Suprapubic skin (tissue), 4 donors: ENCODE measurements at regions not wholly inside any gene's neighbourhood (a gene's known extent, or its start where the extent isn't known, plus 50 kb on each side); places are given as distances from the start of the nearest gene placed in this dataset.

Source experiments
- DNase-seq, 2 donors: peaks; one replicate each; pipeline ENCODE4 v3.0.0-alpha.2; 2019; ENCODE audit warnings: low spot score in 2 of 2
- H3K27ac ChIP-seq: fragments of 200-600 bp; sonication (generic); one replicate; pipeline ENCODE4 v1.5.1; 2019
- H3K27me3 ChIP-seq: fragments of 200-600 bp; sonication (generic); one replicate; pipeline ENCODE4 v1.5.1; 2019
- H3K36me3 ChIP-seq: fragments of 200-600 bp; sonication (generic); one replicate; pipeline ENCODE4 v1.5.1; 2019
- H3K4me1 ChIP-seq: fragments of 200-600 bp; sonication (generic); one replicate; pipeline ENCODE4 v1.5.1; 2019
- H3K4me3 ChIP-seq: fragments of 200-600 bp; sonication (generic); one replicate; pipeline ENCODE4 v1.5.1; 2019; ENCODE audit warnings: mild to moderate bottlenecking
- H3K9me3 ChIP-seq: fragments of 200-600 bp; sonication (generic); one replicate; pipeline ENCODE4 v1.5.1; 2019
- EP300 ChIP-seq: sonication (generic); formaldehyde crosslinking; IDR thresholded peaks from one replicate; pipeline ENCODE4 v1.6.1; 2017; ENCODE audit warnings: antibody characterized with exemption
- POLR2A ChIP-seq, 2 donors: fragments of 450-650 bp; IDR thresholded peaks; one replicate each; pipeline ENCODE4 v1.6.1; 2017; ENCODE audit warnings: antibody characterized with exemption in 2 of 2, mild to moderate bottlenecking in 2 of 2, moderate library complexity in 2 of 2
- POLR2AphosphoS5 ChIP-seq, 3 donors: sonication (generic); formaldehyde crosslinking; IDR thresholded peaks; one replicate each; pipeline ENCODE4 v1.6.1; 2017; ENCODE audit warnings: antibody characterized with exemption in 3 of 3
- WGBS: methylation state at CpG from one replicate; pipeline ENCODE4 v1.1.5; 2018; 5-methylcytosine and 5-hydroxymethylcytosine counted together
- TF ChIP-seq, protein P1 (sequence below), 2 donors: fragments of 200-600 bp in 1 of 2; fragments of 450-650 bp in 1 of 2; sonication (generic) in 1 of 2; IDR thresholded peaks; one replicate each; pipeline ENCODE4 v1.5.1; 2016 to 2019; ENCODE audit warnings: antibody characterized with exemption in 2 of 2, mild to moderate bottlenecking in 1 of 2, moderate library complexity in 1 of 2

DNA sequence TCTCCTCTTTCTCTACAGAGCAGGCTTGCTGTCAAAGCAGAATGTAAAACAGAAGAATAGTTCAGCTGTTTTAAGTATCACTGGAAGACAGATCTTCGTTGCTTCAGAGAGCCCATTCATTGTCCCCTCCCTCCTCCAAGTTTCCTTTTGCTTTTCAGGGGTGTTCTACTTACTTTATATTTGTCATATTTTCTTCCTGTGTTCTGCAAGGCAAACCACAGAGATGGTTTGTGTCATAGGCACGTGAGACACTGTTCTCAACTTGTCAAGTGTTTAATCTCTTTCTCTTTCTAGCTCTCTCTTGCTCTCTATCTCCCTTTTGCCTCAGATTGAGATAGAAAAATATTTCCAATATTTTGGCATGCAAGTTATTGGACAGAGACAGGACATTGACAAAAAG lies 228.9 kb upstream of the DEFB112 start:
- peaks cover 10% of the 10 kb centered on the region for H3K9me3 ChIP-seq
- H3K27ac ChIP-seq = no peak overlapping the region
- WGBS = 28% methylated on average over 2 of the region's 2 CpGs
- no peak overlapping the region for H3K4me3 ChIP-seq
- DNase-seq = no peak
- TF ChIP-seq POLR2AphosphoS5 (IDR thresholded peaks at IDR 0.05) (no peak), POLR2A (IDR thresholded peaks at IDR 0.05) (no peak), EP300 (no peak)
- TF ChIP-seq, protein P1, sequence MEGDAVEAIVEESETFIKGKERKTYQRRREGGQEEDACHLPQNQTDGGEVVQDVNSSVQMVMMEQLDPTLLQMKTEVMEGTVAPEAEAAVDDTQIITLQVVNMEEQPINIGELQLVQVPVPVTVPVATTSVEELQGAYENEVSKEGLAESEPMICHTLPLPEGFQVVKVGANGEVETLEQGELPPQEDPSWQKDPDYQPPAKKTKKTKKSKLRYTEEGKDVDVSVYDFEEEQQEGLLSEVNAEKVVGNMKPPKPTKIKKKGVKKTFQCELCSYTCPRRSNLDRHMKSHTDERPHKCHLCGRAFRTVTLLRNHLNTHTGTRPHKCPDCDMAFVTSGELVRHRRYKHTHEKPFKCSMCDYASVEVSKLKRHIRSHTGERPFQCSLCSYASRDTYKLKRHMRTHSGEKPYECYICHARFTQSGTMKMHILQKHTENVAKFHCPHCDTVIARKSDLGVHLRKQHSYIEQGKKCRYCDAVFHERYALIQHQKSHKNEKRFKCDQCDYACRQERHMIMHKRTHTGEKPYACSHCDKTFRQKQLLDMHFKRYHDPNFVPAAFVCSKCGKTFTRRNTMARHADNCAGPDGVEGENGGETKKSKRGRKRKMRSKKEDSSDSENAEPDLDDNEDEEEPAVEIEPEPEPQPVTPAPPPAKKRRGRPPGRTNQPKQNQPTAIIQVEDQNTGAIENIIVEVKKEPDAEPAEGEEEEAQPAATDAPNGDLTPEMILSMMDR (IDR thresholded peaks at IDR 0.05) = no peak
- H3K36me3 ChIP-seq = no peaks in the 10 kb centered on the region
- H3K4me1 ChIP-seq = no peaks in the 10 kb centered on the region
- no peaks in the 10 kb centered on the region for H3K27me3 ChIP-seq

- Histone ChIP-seq H3K27me3 (no peaks in the 10 kb centered on the region), H3K36me3 (no peaks in the 10 kb centered on the region), H3K4me1 (no peaks in the 10 kb centered on the region), H3K4me3 (no peak overlapping the region), H3K27ac (no peak overlapping the region), H3K9me3 (no peaks in the 10 kb centered on the region)
- DNase-seq = no peak
- TF ChIP-seq POLR2A (IDR thresholded peaks at IDR 0.05) (no peak), EP300 (no peak), POLR2AphosphoS5 (IDR thresholded peaks at IDR 0.05) (no peak)
- TF ChIP-seq, protein P1 (IDR thresholded peaks at IDR 0.05) = no peak
- 80% methylated on average over 2 of the region's 2 CpGs for WGBS
Observed at GRCh38 chr6:50285735-50286134, 236.0 kb upstream of the DEFB112 start.

GRCh38 chr6:50288241-50288640 lies 238.5 kb upstream of the DEFB112 start:
- Histone ChIP-seq H3K4me1 (no peaks in the 10 kb centered on the region), H3K27ac (no peak overlapping the region), H3K36me3 (no peaks in the 10 kb centered on the region), H3K9me3 (no peaks in the 10 kb centered on the region), H3K27me3 (no peaks in the 10 kb centered on the region), H3K4me3 (no peak overlapping the region)
- WGBS = 41% methylated on average over 1 of the region's 1 CpG
- no peak for DNase-seq
- TF ChIP-seq POLR2AphosphoS5 (IDR thresholded peaks at IDR 0.05) = no peak
- no peak for TF ChIP-seq POLR2A (IDR thresholded peaks at IDR 0.05)
- TF ChIP-seq, protein P1 (IDR thresholded peaks at IDR 0.05) = no peak
- no peak for TF ChIP-seq EP300

DNA sequence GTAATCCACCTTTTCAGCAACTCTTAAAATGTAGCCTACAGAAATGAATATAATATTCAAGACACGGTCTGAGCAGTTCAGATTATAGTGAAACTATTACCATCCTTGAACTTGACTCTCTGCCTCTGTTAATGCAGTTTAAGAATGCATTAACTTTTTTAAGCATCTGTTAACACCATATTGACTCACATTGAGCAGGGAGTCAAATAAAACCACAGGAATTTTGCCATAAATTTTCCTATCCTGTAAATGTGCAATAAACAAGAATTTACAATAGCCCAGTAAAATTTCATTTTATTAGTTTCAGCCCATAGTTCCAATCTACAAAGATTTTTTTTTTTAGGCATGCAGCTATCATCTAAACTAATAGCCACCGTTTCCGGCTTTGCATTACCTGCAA lies 239.2 kb upstream of the DEFB112 start:
- no peaks in the 10 kb centered on the region for H3K27me3 ChIP-seq
- whole genome bisulfite sequencing = 69% methylated on average over 3 of the region's 3 CpGs
- H3K4me1 ChIP-seq = no peaks in the 10 kb centered on the region
- no peaks in the 10 kb centered on the region for H3K36me3 ChIP-seq
- H3K4me3 ChIP-seq = no peak overlapping the region
- H3K9me3 ChIP-seq = no peaks in the 10 kb centered on the region
- no peak overlapping the region for H3K27ac ChIP-seq
- DNase-seq = no peak
- TF ChIP-seq POLR2A (IDR thresholded peaks at IDR 0.05) = no peak
- TF ChIP-seq, protein P1 (IDR thresholded peaks at IDR 0.05) = no peak
- no peak for TF ChIP-seq POLR2AphosphoS5 (IDR thresholded peaks at IDR 0.05)
- TF ChIP-seq EP300 = no peak

DNA sequence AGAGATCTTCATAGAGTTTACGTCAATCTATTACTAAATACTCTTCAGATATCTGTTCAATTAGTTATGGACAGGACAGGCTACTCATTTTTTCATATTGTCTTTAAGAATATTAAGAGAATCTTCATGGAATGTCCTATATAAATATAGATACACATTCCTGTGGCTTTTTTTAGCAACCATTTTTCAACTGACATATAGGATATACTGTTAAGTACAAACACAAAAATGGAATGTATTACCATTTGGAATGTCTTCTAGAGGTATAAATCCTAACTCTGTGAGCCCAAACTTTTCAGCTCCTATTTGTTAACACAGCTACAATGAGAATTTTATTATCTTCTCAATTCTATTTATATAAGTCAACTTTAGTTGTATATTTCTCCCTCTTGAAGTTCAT lies 239.6 kb upstream of the DEFB112 start:
- TF ChIP-seq POLR2A (IDR thresholded peaks at IDR 0.05) (no peak), POLR2AphosphoS5 (IDR thresholded peaks at IDR 0.05) (no peak), EP300 (no peak)
- TF ChIP-seq, protein P1 (IDR thresholded peaks at IDR 0.05) = no peak
- H3K4me3 ChIP-seq = no peak overlapping the region
- H3K27me3 ChIP-seq = no peaks in the 10 kb centered on the region
- H3K4me1 ChIP-seq = no peaks in the 10 kb centered on the region
- WGBS = 76% methylated on average over 1 of the region's 1 CpG
- DNase-seq = no peak
- H3K9me3 ChIP-seq = no peaks in the 10 kb centered on the region
- no peaks in the 10 kb centered on the region for H3K36me3 ChIP-seq
- no peak overlapping the region for H3K27ac ChIP-seq
